PC-9 (cell line): ENCODE measurements at regions not wholly inside any gene's neighbourhood (a gene's known extent, or its start where the extent isn't known, plus 50 kb on each side); places are given as distances from the start of the nearest gene placed in this dataset.

Experiments used
- BruUV-seq: library from RNA; stranded (reverse); fragments of 400-500 nt; replicated peaks from 2 replicates; lab custom pipeline; 2021; lab: Mats Ljungman, UMichigan
- CTCF ChIA-PET: fragments of 300-600 bp; sonication (Branson Sonifier 250); formaldehyde crosslinking; loops from one replicate; lab custom pipeline; 2022; ENCODE audit warnings: antibody characterized with exemption; lab: Charles Lee
- POLR2A ChIA-PET: fragments of 300-600 bp; sonication (Branson Sonifier 250); formaldehyde crosslinking; loops from one replicate; lab custom pipeline; 2022; ENCODE audit warnings: antibody characterized with exemption; ENCODE audit not compliant: unreplicated experiment; lab: Charles Lee
- DNase-seq, 2 experiments: peaks; one replicate each; pipeline versions ENCODE4 v3.0.0 to v3.0.0-alpha.2; 2015 to 2022; ENCODE audit warnings: mixed read lengths in 1 of 2
- H2AFZ ChIP-seq: fragments of 200-600 bp; sonication (generic); 2 replicates; pipeline ENCODE4 v1.8.1; 2017; ENCODE audit warnings: antibody characterized with exemption
- H3F3A ChIP-seq: fragments of 200-600 bp; sonication (generic); 2 replicates; pipeline ENCODE4 v1.8.1; 2017; ENCODE audit warnings: antibody characterized with exemption, mild to moderate bottlenecking, low read depth; ENCODE audit not compliant: insufficient read depth
- H3K27ac ChIP-seq: fragments of 200-600 bp; sonication (generic); 2 replicates; pipeline ENCODE4 v1.6.1; 2016; ENCODE audit warnings: mixed run types
- H3K27me3 ChIP-seq: fragments of 200-600 bp; sonication (generic); 2 replicates; pipeline ENCODE4 v1.6.1; 2016; ENCODE audit warnings: low read depth, mixed run types; ENCODE audit not compliant: insufficient read depth
- H3K36me3 ChIP-seq: fragments of 200-600 bp; sonication (generic); 2 replicates; pipeline ENCODE4 v1.6.1; 2016; ENCODE audit warnings: low read depth, mixed run types
- H3K4me1 ChIP-seq: fragments of 200-600 bp; sonication (generic); replicated peaks from 2 replicates; pipeline ENCODE4 v1.6.1; 2016; ENCODE audit warnings: mixed run types; ENCODE audit not compliant: insufficient read depth
- H3K4me2 ChIP-seq: fragments of 200-600 bp; sonication (generic); 2 replicates; pipeline ENCODE4 v1.6.1; 2017; ENCODE audit warnings: mixed run types
- H3K4me3 ChIP-seq: fragments of 200-600 bp; sonication (generic); 2 replicates; pipeline ENCODE4 v1.6.1; 2016; ENCODE audit warnings: mixed run types
- H3K79me2 ChIP-seq: fragments of 200-600 bp; sonication (generic); 2 replicates; pipeline ENCODE4 v1.6.1; 2017; ENCODE audit warnings: low read depth, mixed run types
- H3K9me2 ChIP-seq: fragments of 200-600 bp; sonication (generic); 2 replicates; pipeline ENCODE4 v1.8.1; 2017; ENCODE audit warnings: mild to moderate bottlenecking; ENCODE audit not compliant: insufficient read depth
- H3K9me3 ChIP-seq: fragments of 200-600 bp; sonication (generic); 2 replicates; pipeline ENCODE4 v1.8.1; 2016; ENCODE audit warnings: low read depth; ENCODE audit not compliant: insufficient read depth
- H4K20me1 ChIP-seq: fragments of 200-600 bp; sonication (generic); 2 replicates; pipeline ENCODE4 v1.8.1; 2017; ENCODE audit not compliant: insufficient read depth
- EZH2 ChIP-seq: fragments of 200-600 bp; sonication (generic); IDR thresholded peaks from 2 replicates; pipeline ENCODE4 v1.8.0; 2017; ENCODE audit warnings: antibody characterized with exemption, low read depth
- intact Hi-C: fragments of 100-400 bp; cut with micrococcal nuclease; formaldehyde crosslinking; loops from one replicate; pipeline ENCODE4 v1.10.0; 2022; ENCODE audit not compliant: unreplicated experiment
- TF ChIP-seq, protein P1 (sequence below): fragments of 200-600 bp; sonication (generic); conservative IDR thresholded peaks from 2 replicates; pipeline ENCODE4 v1.6.1; 2017; ENCODE audit warnings: mixed run types, antibody characterized with exemption, mild to moderate bottlenecking, moderate library complexity

DNA sequence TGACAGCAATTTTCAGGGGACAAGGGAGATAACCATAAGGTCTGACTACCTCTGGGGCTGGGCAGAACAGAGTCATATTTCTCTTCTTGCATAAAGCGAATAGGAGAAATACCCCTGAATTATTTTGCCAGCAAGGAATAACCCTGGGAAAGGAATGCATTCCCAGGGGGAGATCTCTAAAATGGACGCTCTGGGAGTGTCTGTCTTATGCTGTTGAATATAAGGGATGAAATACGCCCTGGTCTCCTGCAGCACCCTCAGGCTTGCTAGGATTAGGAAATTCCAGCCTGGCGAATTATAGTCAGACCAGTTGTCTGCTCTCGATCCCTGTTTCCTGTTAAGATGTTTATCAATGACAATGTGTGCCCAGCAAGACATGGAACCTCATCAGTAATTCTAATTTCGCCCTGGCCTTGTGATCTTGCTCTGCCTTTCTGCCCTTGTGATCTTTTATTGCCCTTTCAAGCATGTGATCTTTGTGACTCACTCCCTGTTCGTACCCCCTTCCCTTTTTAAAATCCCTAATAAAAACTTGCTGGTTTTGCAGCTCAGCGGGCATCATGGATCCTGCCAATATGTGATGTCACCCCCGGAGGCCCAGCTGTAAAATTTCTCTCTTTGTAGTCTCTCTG, 221.6 kb upstream of the HS3ST5 start:
- Histone ChIP-seq H3K36me3 (no peaks in the 10 kb centered on the region), H3K4me3 (no peak overlapping the region), H3K9me3 (no peaks in the 10 kb centered on the region), H3K79me2 (no peaks in the 10 kb centered on the region), H4K20me1 (no peaks in the 10 kb centered on the region), H3K27me3 (no peaks in the 10 kb centered on the region), H2AFZ (no peak overlapping the region), H3K27ac (no peak overlapping the region), H3F3A (no peaks in the 10 kb centered on the region), H3K9me2 (no peaks in the 10 kb centered on the region), H3K4me1 (no peaks in the 10 kb centered on the region), H3K4me2 (no peak overlapping the region)
- no peak for TF ChIP-seq EZH2
- TF ChIP-seq, protein P1, sequence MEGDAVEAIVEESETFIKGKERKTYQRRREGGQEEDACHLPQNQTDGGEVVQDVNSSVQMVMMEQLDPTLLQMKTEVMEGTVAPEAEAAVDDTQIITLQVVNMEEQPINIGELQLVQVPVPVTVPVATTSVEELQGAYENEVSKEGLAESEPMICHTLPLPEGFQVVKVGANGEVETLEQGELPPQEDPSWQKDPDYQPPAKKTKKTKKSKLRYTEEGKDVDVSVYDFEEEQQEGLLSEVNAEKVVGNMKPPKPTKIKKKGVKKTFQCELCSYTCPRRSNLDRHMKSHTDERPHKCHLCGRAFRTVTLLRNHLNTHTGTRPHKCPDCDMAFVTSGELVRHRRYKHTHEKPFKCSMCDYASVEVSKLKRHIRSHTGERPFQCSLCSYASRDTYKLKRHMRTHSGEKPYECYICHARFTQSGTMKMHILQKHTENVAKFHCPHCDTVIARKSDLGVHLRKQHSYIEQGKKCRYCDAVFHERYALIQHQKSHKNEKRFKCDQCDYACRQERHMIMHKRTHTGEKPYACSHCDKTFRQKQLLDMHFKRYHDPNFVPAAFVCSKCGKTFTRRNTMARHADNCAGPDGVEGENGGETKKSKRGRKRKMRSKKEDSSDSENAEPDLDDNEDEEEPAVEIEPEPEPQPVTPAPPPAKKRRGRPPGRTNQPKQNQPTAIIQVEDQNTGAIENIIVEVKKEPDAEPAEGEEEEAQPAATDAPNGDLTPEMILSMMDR: no peak
- ChIA-PET POLR2A (no interaction called here), CTCF (no interaction called here)
- BruUV-seq: no TSS peak
- intact Hi-C loops: loop anchor here (1.0 kb wide), 1 partner anchor 30 kb away; no protein-coding TSS in a partner anchor
- DNase-seq: no peak

DNA sequence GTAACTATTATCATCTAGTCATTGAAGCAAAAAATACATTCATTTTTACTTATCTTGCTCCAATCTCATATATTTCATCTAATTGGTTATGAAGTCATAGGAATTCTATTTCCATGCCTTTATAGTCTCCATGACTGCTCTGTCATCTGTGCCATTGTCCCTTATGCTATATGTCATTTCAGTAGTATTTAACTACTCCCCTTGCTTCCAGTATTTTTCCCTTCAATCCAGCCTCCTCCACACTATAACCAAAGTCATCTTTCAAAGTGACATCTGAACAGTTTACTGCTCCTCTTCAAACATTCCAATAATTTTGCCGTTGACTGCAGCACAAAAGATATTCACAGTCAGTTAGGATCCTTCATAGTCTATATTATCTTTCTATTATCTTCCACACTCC, 216.6 kb upstream of the HS3ST5 start:
- POLR2A ChIA-PET: no interaction called here
- TF ChIP-seq, protein P1: no peak
- no peak for TF ChIP-seq EZH2

DNA sequence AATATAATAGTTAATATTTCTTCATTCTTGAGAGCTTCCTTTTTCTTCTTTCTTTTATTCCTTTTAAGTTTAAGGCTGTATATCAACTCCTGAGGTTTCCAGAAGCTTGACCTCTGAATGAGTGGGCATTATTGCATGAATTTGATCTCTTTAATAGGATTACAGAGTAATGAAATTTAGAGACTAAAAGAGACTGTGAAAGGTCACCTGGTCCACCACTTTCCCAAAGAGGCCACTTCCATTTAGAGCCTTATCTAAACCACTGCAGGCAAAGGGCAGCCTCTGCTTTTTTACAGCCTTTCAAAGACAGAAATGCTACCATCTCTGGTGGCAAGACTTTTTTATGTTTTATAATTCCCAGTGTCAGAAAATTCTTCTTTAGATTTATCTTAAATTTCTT, 215.3 kb upstream of the HS3ST5 start:
- CTCF ChIA-PET: no interaction called here

More for the DNA sequence above, 216.6 kb upstream of the HS3ST5 start:
- H3K4me1 ChIP-seq: no peaks in the 10 kb centered on the region
- no peak overlapping the region for H3K4me2 ChIP-seq
- H2AFZ ChIP-seq: no peak overlapping the region
- no peaks in the 10 kb centered on the region for H3K9me2 ChIP-seq
- no peak overlapping the region for H3K27ac ChIP-seq
- DNase-seq: no peak
- no peak overlapping the region for H3K4me3 ChIP-seq
- CTCF ChIA-PET: no interaction called here
- intact Hi-C loops: no loop called here
- H3K9me3 ChIP-seq: no peaks in the 10 kb centered on the region
- no peaks in the 10 kb centered on the region for H3F3A ChIP-seq
- H3K79me2 ChIP-seq: no peaks in the 10 kb centered on the region
- H3K27me3 ChIP-seq: no peaks in the 10 kb centered on the region
- H3K36me3 ChIP-seq: no peaks in the 10 kb centered on the region
- no TSS peak for BruUV-seq
- H4K20me1 ChIP-seq: no peaks in the 10 kb centered on the region

More for the DNA sequence above, 215.3 kb upstream of the HS3ST5 start:
- no peaks in the 10 kb centered on the region for H4K20me1 ChIP-seq
- H3K79me2 ChIP-seq: no peaks in the 10 kb centered on the region
- no peaks in the 10 kb centered on the region for H3K27me3 ChIP-seq
- no peak overlapping the region for H3K27ac ChIP-seq
- no peaks in the 10 kb centered on the region for H3K9me3 ChIP-seq
- H3K36me3 ChIP-seq: no peaks in the 10 kb centered on the region
- H3F3A ChIP-seq: no peaks in the 10 kb centered on the region
- H2AFZ ChIP-seq: no peak overlapping the region
- DNase-seq: no peak
- no peaks in the 10 kb centered on the region for H3K9me2 ChIP-seq
- intact Hi-C loops: no loop called here
- no TSS peak for BruUV-seq
- H3K4me2 ChIP-seq: no peak overlapping the region
- no peak overlapping the region for H3K4me3 ChIP-seq
- H3K4me1 ChIP-seq: no peaks in the 10 kb centered on the region
- POLR2A ChIA-PET: no interaction called here
- TF ChIP-seq, protein P1: no peak
- TF ChIP-seq EZH2: no peak
